OCI-LY1 (cell line): ENCODE measurements at regions not wholly inside any gene's neighbourhood (a gene's known extent, or its start where the extent isn't known, plus 50 kb on each side); places are given as distances from the start of the nearest gene placed in this dataset.

ENCODE experiments used
- CTCF ChIP-seq: fragments of 200-600 bp; sonication (generic), shearing (Covaris generic); IDR thresholded peaks from 2 replicates; pipeline ENCODE4 v1.5.1; 2017; ENCODE audit warnings: mild to moderate bottlenecking, antibody characterized with exemption, low read length, moderate library complexity, mixed read lengths
- EZH2 ChIP-seq: fragments of 200-600 bp; sonication (generic), shearing (Covaris generic); IDR thresholded peaks from 2 replicates; pipeline ENCODE4 v1.8.0; 2017; ENCODE audit warnings: borderline replicate concordance, mixed run types, mild to moderate bottlenecking, antibody characterized with exemption, low read length, moderate library complexity, mixed read lengths

- TF ChIP-seq EZH2 (no peak), CTCF (no peak)
These were observed 740.7 kb downstream of the CDH18 start for GRCh38 chr5:19247302-19247701.
